ES-I3 (cell line): ENCODE measurements at regions not wholly inside any gene's neighbourhood (a gene's known extent, or its start where the extent isn't known, plus 50 kb on each side); places are given as distances from the start of the nearest gene placed in this dataset.

Experiments used
- H3K36me3 ChIP-seq: 2 replicates; pipeline ENCODE4 v1.6.1; 2013; ENCODE audit warnings: mild to moderate bottlenecking, low read length, control low read depth, moderate library complexity; ENCODE audit not compliant: insufficient read depth
- H3K4me1 ChIP-seq: 2 replicates; pipeline ENCODE4 v1.6.1; 2013; ENCODE audit warnings: mild to moderate bottlenecking, control low read depth, low read length; ENCODE audit not compliant: insufficient read depth
- H3K9ac ChIP-seq: 2 replicates; pipeline ENCODE4 v1.6.1; 2013; ENCODE audit warnings: low read depth, mild to moderate bottlenecking, low read length, moderate library complexity
- H3K9me3 ChIP-seq: 2 replicates; pipeline ENCODE4 v1.6.1; 2013; ENCODE audit warnings: mild to moderate bottlenecking, low read length, moderate library complexity; ENCODE audit not compliant: control insufficient read depth, insufficient read depth

GRCh38 chr11:22474616-22475015 lies 136.4 kb downstream of the SLC17A6 start:
- Histone ChIP-seq H3K36me3 (no peaks in the 10 kb centered on the region), H3K9ac (no peak overlapping the region), H3K4me1 (no peaks in the 10 kb centered on the region), H3K9me3 (no peaks in the 10 kb centered on the region)

DNA sequence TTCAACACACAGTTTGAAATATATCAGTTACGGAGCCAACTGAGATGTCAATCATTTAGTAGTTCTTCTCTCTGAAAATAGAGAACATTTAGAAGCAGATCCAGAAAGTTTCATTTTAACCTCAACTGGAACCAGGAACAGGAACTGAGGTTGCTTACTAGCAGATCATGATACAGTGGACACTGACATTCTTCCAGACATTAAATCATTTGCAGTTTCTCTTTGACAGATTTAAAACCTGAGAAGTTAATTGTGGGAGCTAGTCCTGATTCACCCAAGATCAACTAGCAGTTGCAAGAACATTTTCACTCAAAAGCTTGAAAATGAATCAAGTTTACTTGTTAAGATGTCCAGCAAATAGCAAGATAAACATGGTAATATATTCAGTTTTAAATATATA lies 135.4 kb downstream of the SLC17A6 start:
- Histone ChIP-seq H3K36me3 (no peaks in the 10 kb centered on the region), H3K9ac (no peak overlapping the region), H3K4me1 (no peaks in the 10 kb centered on the region)

GRCh38 chr11:22472306-22472705 lies 134.1 kb downstream of the SLC17A6 start:
- Histone ChIP-seq H3K36me3 (no peaks in the 10 kb centered on the region), H3K9ac (no peak overlapping the region), H3K4me1 (no peaks in the 10 kb centered on the region), H3K9me3 (no peaks in the 10 kb centered on the region)

More for the DNA sequence above, 135.4 kb downstream of the SLC17A6 start:
- no peaks in the 10 kb centered on the region for H3K9me3 ChIP-seq

GRCh38 chr11:22471385-22471784 lies 133.2 kb downstream of the SLC17A6 start:
- Histone ChIP-seq H3K9me3 (no peaks in the 10 kb centered on the region), H3K4me1 (no peaks in the 10 kb centered on the region), H3K9ac (no peak overlapping the region), H3K36me3 (no peaks in the 10 kb centered on the region)

- H3K4me1 ChIP-seq: no peaks in the 10 kb centered on the region
- no peaks in the 10 kb centered on the region for H3K36me3 ChIP-seq
- no peaks in the 10 kb centered on the region for H3K9me3 ChIP-seq
- no peak overlapping the region for H3K9ac ChIP-seq
Measured at GRCh38 chr11:22467741-22468140, 129.6 kb downstream of the SLC17A6 start.

- Histone ChIP-seq H3K4me1 (no peaks in the 10 kb centered on the region), H3K9me3 (no peaks in the 10 kb centered on the region), H3K9ac (no peak overlapping the region), H3K36me3 (no peaks in the 10 kb centered on the region)
Measured at GRCh38 chr11:22467248-22467647, 129.1 kb downstream of the SLC17A6 start.

- no peaks in the 10 kb centered on the region for H3K36me3 ChIP-seq
- no peaks in the 10 kb centered on the region for H3K4me1 ChIP-seq
- no peak overlapping the region for H3K9ac ChIP-seq
- no peaks in the 10 kb centered on the region for H3K9me3 ChIP-seq
Measured at GRCh38 chr11:22466809-22467208, 128.6 kb downstream of the SLC17A6 start.

DNA sequence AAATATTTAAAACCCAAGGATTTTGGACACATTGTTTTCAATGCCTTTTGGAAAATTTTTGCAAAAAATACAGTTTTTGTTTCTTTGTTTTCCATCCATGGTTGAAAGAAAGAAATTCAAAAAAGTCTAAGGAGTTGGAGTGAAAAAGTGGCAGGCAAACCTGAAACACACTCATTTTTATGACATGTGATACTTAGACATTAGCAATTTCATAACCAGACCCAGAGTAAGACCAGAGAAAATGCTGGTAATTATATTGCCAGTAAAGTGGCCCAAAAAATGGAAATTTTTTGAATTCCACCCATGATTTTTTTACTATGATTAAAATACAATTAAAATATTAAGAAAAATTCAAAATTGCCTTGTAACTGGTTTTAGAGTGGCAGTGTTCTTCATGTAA lies 128.2 kb downstream of the SLC17A6 start:
- Histone ChIP-seq H3K36me3 (no peaks in the 10 kb centered on the region), H3K9me3 (no peaks in the 10 kb centered on the region), H3K9ac (no peak overlapping the region), H3K4me1 (no peaks in the 10 kb centered on the region)

- Histone ChIP-seq H3K36me3 (no peaks in the 10 kb centered on the region), H3K9me3 (no peaks in the 10 kb centered on the region), H3K9ac (no peak overlapping the region), H3K4me1 (no peaks in the 10 kb centered on the region)
Measured at GRCh38 chr11:22465620-22466019, 127.4 kb downstream of the SLC17A6 start.

- H3K9ac ChIP-seq: no peak overlapping the region
- no peaks in the 10 kb centered on the region for H3K36me3 ChIP-seq
- H3K4me1 ChIP-seq: no peaks in the 10 kb centered on the region; the same call in 1 of the 2 replicates
- 0 out of 2 replicates have a peak, but pooled peaks cover 3% of the 10 kb centered on the region for H3K9me3 ChIP-seq
Measured at GRCh38 chr11:22461626-22462025, 123.4 kb downstream of the SLC17A6 start.

DNA sequence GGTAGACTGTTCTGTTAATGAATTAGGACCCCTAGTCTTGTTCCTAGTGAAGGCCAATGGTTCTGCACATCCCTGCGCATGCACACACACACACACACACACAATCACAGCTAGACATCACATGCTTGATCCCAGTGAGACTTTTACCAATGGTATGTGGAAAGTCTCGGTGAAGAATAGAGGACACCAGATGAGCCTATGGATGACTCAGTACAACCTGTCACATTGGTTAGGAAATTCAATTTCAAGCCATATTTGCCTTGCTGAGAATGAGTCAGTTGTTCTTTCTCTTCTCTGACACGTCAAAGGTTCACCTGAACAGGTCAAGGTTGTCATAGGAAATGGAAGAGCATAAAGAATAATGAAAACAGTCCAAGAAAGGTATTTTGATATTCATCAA lies 122.0 kb downstream of the SLC17A6 start:
- H3K9me3 ChIP-seq: 0 out of 2 replicates have a peak, but pooled peaks cover 3% of the 10 kb centered on the region
- H3K36me3 ChIP-seq: no peaks in the 10 kb centered on the region
- H3K9ac ChIP-seq: no peak overlapping the region
- no peaks in the 10 kb centered on the region; the same call in 1 of the 2 replicates for H3K4me1 ChIP-seq

GRCh38 chr11:22459048-22459447 lies 120.9 kb downstream of the SLC17A6 start:
- H3K9me3 ChIP-seq: 0 out of 2 replicates have a peak, but pooled peaks cover 3% of the 10 kb centered on the region
- H3K9ac ChIP-seq: no peak overlapping the region
- H3K4me1 ChIP-seq: no peaks in the 10 kb centered on the region; the same call in 1 of the 2 replicates
- H3K36me3 ChIP-seq: no peaks in the 10 kb centered on the region

DNA sequence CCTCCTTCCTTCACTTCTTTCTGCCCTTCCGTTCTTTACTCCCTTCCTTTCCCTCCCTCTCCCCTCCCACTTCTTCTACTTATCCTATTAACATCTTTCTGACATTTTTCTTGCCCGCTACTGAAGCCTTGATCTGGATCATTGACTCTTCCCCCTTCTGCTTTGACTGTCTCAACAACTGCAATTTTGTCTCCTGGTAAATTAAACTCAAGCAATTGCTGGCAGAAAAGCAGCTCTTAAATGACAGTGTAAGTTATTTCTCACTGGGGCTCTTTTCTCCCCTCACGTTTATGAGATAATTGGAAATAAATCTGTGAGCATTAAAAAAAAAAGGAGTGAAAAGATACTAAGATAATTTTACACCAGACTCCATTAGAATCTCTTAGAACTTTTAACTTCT lies 120.0 kb downstream of the SLC17A6 start:
- Histone ChIP-seq H3K9ac (no peak overlapping the region), H3K4me1 (no peaks in the 10 kb centered on the region; the same call in 1 of the 2 replicates), H3K36me3 (no peaks in the 10 kb centered on the region)

DNA sequence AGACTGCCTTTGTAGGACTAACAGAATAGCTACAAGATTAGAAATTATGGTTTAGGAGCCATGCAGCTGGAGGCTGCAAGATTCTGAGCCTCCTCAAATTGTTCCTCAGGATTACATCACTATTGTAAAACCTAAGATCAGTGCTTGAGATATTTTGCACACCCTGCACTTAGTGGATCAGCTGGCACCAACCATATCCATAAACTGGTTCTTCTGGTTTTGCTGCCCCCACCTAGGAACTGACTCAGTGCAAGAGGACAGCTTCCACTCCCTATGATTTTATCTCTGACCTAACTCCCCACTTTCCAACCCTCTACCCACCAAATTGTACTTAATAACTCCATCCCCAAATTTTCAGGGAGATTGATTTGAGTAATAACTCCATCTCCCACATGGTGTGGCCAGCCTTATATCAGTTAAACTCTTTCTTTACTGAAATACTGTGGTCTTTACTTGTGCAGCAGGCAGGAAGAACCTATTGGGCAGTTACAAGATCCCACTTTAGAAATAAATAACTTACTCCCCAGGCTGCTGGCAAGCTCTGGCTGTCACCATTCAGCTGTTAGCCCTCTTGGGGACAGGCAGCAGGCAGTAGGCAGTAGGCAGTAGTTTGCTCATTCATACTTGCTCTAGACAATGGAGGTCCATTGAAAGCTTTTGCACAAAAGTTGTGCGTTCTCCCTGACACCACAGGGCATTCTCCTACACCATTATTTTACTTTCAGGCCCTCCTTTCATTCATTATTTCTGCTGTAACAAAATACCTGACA lies 119.0 kb downstream of the SLC17A6 start:
- H3K36me3 ChIP-seq: no peaks in the 10 kb centered on the region
- H3K9ac ChIP-seq: no peak overlapping the region
- H3K9me3 ChIP-seq: 0 out of 2 replicates have a peak, but pooled peaks cover 3% of the 10 kb centered on the region
- H3K4me1 ChIP-seq: no peaks in the 10 kb centered on the region; the same call in 1 of the 2 replicates

More for the DNA sequence above, 120.0 kb downstream of the SLC17A6 start:
- 0 out of 2 replicates have a peak, but pooled peaks cover 3% of the 10 kb centered on the region for H3K9me3 ChIP-seq

GRCh38 chr11:22454461-22455090 lies 116.4 kb downstream of the SLC17A6 start:
- H3K36me3 ChIP-seq: no peaks in the 10 kb centered on the region
- no peak overlapping the region for H3K9ac ChIP-seq
- peaks cover 2% of the 10 kb centered on the region; the same call in 1 of the 2 replicates for H3K4me1 ChIP-seq
- H3K9me3 ChIP-seq: no peaks in the 10 kb centered on the region
